RWPE2 (cell line): ENCODE measurements at regions not wholly inside any gene's neighbourhood (a gene's known extent, or its start where the extent isn't known, plus 50 kb on each side); places are given as distances from the start of the nearest gene placed in this dataset.

Experiments
- ATAC-seq: fragments of 200-7000 bp; cut with Tn5 transposase; 3 replicates; pipeline ENCODE4 v1.9.1; 2021; ENCODE audit warnings: low read depth
- DNase-seq: peaks from one replicate; pipeline ENCODE4 v3.0.0-alpha.2; 2020; ENCODE audit warnings: low spot score
- H3K27ac ChIP-seq: fragments of 450-650 bp; 2 replicates; pipeline ENCODE4 v1.5.1; 2017; ENCODE audit warnings: mild to moderate bottlenecking; ENCODE audit not compliant: poor library complexity, severe bottlenecking
- H3K27me3 ChIP-seq: fragments of 250-450 bp; sonication (Bioruptor Pico); 2 replicates; pipeline ENCODE4 v1.5.1; 2021; ENCODE audit warnings: mild to moderate bottlenecking, moderate library complexity; ENCODE audit not compliant: insufficient read depth, poor library complexity, severe bottlenecking
- H3K36me3 ChIP-seq: fragments of 250-450 bp; sonication (Bioruptor Pico); 2 replicates; pipeline ENCODE4 v1.5.1; 2020; ENCODE audit warnings: low read depth, mild to moderate bottlenecking, moderate library complexity
- H3K4me1 ChIP-seq: fragments of 250-450 bp; sonication (Bioruptor Pico); 2 replicates; pipeline ENCODE4 v1.5.1; 2021; ENCODE audit warnings: mild to moderate bottlenecking, moderate library complexity; ENCODE audit not compliant: insufficient read depth, poor library complexity, severe bottlenecking
- H3K4me3 ChIP-seq: fragments of 250-450 bp; sonication (Bioruptor Pico); 2 replicates; pipeline ENCODE4 v1.5.1; 2021; ENCODE audit warnings: mild to moderate bottlenecking, moderate library complexity; ENCODE audit not compliant: severe bottlenecking
- H3K9me3 ChIP-seq: fragments of 250-450 bp; sonication (Bioruptor Pico); 2 replicates; pipeline ENCODE4 v1.5.1; 2021; ENCODE audit warnings: mild to moderate bottlenecking, moderate library complexity; ENCODE audit not compliant: severe bottlenecking
- TF ChIP-seq, protein P1 (sequence below): fragments of 450-650 bp; IDR thresholded peaks from one replicate; pipeline ENCODE4 v1.5.1; 2017; ENCODE audit warnings: mild to moderate bottlenecking, moderate library complexity; ENCODE audit not compliant: poor library complexity, severe bottlenecking

DNA sequence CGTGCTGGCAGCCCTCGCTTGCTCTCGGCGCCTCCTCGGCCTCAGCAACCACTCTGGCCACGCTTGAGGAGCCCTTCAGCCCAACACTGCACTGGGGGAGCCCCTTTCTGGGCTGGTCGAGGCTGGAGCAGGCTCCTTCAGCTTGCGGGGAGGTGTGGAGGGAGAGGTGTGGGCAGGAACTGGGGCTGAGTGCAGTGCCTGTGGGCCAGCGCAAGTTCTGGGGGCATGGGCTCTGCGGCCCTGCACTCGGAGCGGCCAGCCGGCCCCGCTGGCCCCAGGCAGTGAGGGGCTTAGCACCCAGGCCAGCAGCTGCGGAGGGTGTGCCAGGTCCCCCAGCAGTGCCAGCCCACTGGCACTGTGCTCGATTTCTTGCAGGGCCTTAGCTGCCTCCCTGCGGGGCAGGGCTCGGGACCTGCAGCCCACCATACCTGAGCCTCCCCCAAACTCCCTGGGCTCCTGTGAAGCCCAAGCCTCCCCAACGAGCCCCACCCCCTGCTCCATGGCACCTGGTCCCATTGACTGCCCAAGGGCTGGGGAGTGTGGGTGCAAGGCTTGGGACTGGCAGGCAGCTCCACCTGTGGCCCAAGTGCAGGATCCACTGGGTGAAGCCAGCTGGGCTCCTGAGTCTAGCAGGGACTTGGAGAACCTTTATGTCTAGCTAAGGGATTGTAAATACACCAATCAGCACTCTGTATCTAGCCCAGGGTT, 556.8 kb downstream of the GABRG1 start:
- H3K27me3 ChIP-seq, result peaks cover under 1% of the 10 kb centered on the region
- no peaks in the 10 kb centered on the region for H3K4me1 ChIP-seq
- no peak overlapping the region for H3K27ac ChIP-seq
- DNase-seq, result no peak
- ATAC-seq, result no peak
- H3K4me3 ChIP-seq, result no peak overlapping the region
- no peaks in the 10 kb centered on the region for H3K36me3 ChIP-seq
- H3K9me3 ChIP-seq, result no peaks in the 10 kb centered on the region
- TF ChIP-seq, protein P1, sequence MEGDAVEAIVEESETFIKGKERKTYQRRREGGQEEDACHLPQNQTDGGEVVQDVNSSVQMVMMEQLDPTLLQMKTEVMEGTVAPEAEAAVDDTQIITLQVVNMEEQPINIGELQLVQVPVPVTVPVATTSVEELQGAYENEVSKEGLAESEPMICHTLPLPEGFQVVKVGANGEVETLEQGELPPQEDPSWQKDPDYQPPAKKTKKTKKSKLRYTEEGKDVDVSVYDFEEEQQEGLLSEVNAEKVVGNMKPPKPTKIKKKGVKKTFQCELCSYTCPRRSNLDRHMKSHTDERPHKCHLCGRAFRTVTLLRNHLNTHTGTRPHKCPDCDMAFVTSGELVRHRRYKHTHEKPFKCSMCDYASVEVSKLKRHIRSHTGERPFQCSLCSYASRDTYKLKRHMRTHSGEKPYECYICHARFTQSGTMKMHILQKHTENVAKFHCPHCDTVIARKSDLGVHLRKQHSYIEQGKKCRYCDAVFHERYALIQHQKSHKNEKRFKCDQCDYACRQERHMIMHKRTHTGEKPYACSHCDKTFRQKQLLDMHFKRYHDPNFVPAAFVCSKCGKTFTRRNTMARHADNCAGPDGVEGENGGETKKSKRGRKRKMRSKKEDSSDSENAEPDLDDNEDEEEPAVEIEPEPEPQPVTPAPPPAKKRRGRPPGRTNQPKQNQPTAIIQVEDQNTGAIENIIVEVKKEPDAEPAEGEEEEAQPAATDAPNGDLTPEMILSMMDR, result no peak

DNA sequence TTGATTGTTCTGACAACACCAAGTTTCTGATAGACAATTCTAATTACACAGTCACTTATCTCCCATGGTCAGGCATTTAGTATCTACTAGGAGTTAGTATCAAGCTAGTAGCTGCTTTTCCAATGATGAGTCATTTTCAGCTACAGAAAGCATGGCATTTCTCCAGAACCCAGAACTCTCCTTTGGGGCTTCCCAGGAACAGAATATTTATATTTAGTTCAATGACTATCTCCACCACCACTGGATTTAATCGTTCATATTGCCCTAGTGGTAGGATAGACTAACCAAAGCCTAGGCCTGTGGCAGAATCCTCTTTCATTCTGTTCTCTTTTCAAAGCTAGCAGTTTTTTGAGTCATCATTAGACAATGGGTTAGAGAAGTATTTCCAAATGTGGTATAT, 569.4 kb downstream of the GABRG1 start:
- TF ChIP-seq, protein P1, result no peak
- no peaks in the 10 kb centered on the region for H3K4me1 ChIP-seq
- DNase-seq, result no peak

DNA sequence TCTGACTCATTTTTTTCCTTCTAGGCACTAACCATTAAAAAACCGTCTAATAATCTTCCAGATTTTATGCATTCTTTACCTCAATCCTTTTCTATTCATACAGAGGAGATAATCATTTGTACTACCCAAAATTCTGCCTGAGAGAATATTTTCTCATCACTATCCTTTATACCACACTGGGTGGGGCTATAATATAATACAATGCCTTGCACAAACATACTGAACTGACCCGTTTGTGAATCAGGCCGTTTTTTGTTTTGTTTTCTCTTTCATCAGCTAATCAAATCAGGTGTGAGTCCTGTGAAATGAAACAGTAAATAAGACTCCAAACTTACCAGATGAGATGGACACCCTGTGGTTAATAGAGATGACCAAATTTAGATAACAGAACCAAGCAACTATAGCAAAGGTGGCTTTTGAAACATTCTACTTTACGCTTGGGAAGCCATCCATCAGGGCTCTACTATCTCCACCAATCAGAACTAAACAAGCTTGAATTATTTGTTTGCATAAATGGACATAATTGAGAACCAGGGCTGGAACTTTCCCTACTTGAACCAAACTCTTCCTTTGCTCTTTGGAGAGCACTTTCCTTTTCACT, 573.0 kb downstream of the GABRG1 start:
- H3K4me3 ChIP-seq, result no peak overlapping the region
- TF ChIP-seq, protein P1, result peak; percentile 33
- ATAC-seq, result peak; percentile 51; the same call in 2 of the 3 replicates

More for the DNA sequence above, 569.4 kb downstream of the GABRG1 start:
- H3K9me3 ChIP-seq, result no peaks in the 10 kb centered on the region
- H3K36me3 ChIP-seq, result no peaks in the 10 kb centered on the region
- ATAC-seq, result no peak
- no peaks in the 10 kb centered on the region for H3K27me3 ChIP-seq
- no peak overlapping the region for H3K4me3 ChIP-seq
- no peak overlapping the region for H3K27ac ChIP-seq

GRCh38 chr4:45539142-45539814, 584.6 kb downstream of the GABRG1 start:
- no peak overlapping the region for H3K4me3 ChIP-seq
- no peak for ATAC-seq

More for the DNA sequence above, 573.0 kb downstream of the GABRG1 start:
- Histone ChIP-seq H3K27me3 (no peaks in the 10 kb centered on the region), H3K4me1 (no peaks in the 10 kb centered on the region), H3K36me3 (no peaks in the 10 kb centered on the region), H3K9me3 (no peaks in the 10 kb centered on the region), H3K27ac (no peak overlapping the region)
- no peak for DNase-seq

More at GRCh38 chr4:45539142-45539814, 584.6 kb downstream of the GABRG1 start:
- Histone ChIP-seq H3K9me3 (no peaks in the 10 kb centered on the region), H3K4me1 (no peaks in the 10 kb centered on the region), H3K27me3 (no peaks in the 10 kb centered on the region), H3K36me3 (no peaks in the 10 kb centered on the region), H3K27ac (no peak overlapping the region)
- DNase-seq, result no peak
- TF ChIP-seq, protein P1, result no peak
